ENCODE measurements at regions not wholly inside any gene's neighbourhood (a gene's known extent, or its start where the extent isn't known, plus 50 kb on each side); places are given as distances from the start of the nearest gene placed in this dataset.
A peak's percentile ranks its signal among the peaks of the same experiment; 100 is the strongest.

DNA sequence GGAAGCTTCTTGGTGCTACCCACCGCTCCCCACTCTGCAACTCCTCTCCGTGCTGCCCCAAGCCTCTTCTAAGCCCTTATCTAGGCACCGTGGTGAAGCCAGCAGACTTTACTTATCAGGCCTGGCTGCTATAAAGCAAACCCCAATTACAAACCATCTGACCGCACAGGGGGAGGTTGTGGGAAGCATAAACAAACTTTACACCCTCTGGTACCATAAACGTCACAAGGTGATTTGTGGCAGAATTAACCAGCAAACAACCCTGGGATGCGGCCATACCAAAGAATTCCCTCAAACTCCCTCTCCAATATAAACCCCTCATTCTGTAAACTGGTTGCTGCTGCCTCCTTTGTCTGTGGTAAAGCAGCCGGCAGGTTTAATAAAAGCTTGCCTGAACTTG is 55.2 kb downstream of the MAGEC2 start:
- TF ChIP-seq, protein P1, sequence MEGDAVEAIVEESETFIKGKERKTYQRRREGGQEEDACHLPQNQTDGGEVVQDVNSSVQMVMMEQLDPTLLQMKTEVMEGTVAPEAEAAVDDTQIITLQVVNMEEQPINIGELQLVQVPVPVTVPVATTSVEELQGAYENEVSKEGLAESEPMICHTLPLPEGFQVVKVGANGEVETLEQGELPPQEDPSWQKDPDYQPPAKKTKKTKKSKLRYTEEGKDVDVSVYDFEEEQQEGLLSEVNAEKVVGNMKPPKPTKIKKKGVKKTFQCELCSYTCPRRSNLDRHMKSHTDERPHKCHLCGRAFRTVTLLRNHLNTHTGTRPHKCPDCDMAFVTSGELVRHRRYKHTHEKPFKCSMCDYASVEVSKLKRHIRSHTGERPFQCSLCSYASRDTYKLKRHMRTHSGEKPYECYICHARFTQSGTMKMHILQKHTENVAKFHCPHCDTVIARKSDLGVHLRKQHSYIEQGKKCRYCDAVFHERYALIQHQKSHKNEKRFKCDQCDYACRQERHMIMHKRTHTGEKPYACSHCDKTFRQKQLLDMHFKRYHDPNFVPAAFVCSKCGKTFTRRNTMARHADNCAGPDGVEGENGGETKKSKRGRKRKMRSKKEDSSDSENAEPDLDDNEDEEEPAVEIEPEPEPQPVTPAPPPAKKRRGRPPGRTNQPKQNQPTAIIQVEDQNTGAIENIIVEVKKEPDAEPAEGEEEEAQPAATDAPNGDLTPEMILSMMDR (IDR thresholded peaks at IDR 0.05; ENCODE audit: low read depth, low read length, missing control alignments), result no peak
- no peak overlapping the region for H3K4me3 ChIP-seq (replicated peaks; ENCODE audit: low read depth, low read length)
- DNase-seq (ENCODE audit: extremely low read depth, low read depth), result no peak

DNA sequence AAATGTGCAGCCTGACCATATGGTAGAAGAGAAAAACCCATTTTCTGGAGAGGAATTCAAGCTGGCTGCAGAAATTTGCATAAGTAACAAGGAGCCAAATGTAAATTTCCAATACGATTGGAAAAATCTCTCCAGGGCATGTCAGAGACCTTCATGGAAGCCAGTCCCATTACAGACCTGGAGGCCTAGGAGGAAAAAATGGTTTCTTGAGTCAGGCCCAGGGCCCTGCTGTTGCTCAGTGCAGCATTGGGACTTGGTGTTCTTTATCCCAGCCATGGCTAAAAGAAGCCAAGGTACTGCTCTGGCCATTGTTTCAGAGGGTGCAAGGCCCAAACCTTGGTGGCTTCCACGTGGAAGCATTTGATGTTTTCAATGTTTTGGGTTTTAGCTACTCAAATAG is 70.6 kb downstream of the MAGEC2 start:
- TF ChIP-seq, protein P1 (IDR thresholded peaks at IDR 0.05; ENCODE audit: low read depth, low read length, missing control alignments), result no peak
- H3K4me3 ChIP-seq (replicated peaks; ENCODE audit: low read depth, low read length), result no peak overlapping the region
- no peak for DNase-seq (ENCODE audit: extremely low read depth, low read depth)

DNA sequence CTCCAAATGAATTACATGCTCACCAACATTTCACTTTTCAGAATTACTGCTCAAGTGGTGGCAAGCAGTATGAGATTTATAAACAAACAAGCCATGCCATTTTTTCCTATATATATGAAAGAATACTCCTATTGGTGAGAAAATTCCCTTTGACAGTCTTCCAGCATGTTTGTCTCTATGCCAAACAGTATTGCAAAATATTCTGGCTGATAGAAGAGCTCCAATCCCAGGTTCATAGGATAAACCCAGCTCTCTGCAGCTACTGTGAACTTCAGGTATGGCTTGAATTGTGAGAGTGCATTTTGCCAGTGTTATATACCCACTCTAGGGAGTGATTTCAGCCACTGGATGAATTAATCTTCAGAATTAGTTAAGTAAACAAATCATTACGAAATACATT is 108.8 kb downstream of the MAGEC2 start:
- DNase-seq (ENCODE audit: extremely low read depth, low read depth), result no peak
- H3K4me3 ChIP-seq (replicated peaks; ENCODE audit: low read depth, low read length), result no peak overlapping the region
- TF ChIP-seq, protein P1 (IDR thresholded peaks at IDR 0.05; ENCODE audit: low read depth, low read length, missing control alignments), result no peak

DNA sequence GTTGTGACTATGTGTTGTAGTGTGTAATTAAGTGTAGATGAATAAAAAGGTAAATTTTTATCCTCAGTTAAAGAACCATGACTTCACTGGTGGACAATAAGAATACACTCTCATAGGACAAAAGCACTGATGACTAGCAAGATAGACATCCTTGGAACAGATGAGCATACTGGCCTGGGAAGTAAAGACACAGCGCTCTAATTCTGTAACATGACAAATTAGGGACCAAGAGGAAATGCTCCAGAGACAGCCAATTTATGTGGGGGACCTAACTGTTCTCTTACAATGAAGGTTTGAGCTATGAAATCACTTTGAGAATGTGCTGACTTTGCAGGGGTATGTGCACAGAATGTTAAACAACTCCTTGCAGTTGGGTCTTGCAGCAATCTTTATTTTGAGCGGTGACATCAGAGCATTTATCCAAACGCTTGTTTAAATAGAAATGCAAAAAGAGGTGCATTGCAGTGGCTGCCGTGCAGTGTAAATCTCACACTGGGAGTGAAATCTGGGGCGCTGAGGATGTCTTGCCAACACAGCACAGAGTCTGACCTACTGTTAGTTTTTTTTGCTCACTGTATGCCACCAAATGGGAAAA is 109.3 kb downstream of the MAGEC2 start:
- no peak for DNase-seq (ENCODE audit: extremely low read depth, low read depth)
- no peak overlapping the region for H3K4me3 ChIP-seq (replicated peaks; ENCODE audit: low read depth, low read length)
- TF ChIP-seq, protein P1 (IDR thresholded peaks at IDR 0.05; ENCODE audit: low read depth, low read length, missing control alignments), result no peak

DNA sequence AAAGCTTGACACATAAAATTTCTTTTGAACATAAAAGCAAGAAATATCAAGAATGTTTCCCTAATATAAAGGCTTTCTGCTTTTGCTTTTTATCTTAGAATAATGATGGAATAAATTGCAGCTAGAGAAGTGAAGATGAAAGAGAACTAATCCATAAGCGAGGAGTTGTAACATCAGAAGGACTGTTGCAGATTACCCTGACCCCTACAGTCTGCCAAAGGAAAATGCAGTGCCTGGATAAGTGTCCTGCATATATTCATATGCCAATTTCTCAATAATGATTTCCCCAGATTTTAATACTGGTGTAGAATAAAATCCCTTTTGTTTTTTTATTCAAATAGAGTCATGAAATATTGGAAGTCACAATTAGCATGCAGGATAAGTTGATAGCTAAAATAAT is 115.9 kb downstream of the MAGEC2 start:
- peak; percentile 3 for DNase-seq (ENCODE audit: extremely low read depth, low read depth)
- TF ChIP-seq, protein P1 (IDR thresholded peaks at IDR 0.05; ENCODE audit: low read depth, low read length, missing control alignments), result peak; percentile 27
- no peak overlapping the region for H3K4me3 ChIP-seq (replicated peaks; ENCODE audit: low read depth, low read length)

DNA sequence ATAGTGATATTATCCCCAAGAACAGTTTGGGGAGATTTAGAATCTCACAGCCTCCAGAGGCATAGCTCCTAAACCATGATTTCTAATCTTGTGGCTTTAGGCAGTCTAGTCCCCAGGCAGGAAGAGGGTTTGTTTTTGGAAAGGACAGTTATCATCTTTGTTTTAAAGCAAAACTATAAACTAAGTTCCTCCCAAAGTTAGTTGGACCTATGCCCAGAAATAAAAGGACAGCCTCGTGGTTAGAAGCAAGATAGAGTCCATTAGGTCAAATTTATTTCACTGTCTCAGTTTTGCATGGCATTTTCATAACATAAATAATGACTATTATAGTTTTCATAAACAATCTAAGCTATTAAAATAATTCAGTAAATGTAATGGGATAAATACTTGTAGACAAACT is 120.5 kb downstream of the MAGEC2 start:
- TF ChIP-seq, protein P1 (IDR thresholded peaks at IDR 0.05; ENCODE audit: low read depth, low read length, missing control alignments), result no peak
- H3K4me3 ChIP-seq (replicated peaks; ENCODE audit: low read depth, low read length), result no peak overlapping the region
- DNase-seq (ENCODE audit: extremely low read depth, low read depth), result no peak

DNA sequence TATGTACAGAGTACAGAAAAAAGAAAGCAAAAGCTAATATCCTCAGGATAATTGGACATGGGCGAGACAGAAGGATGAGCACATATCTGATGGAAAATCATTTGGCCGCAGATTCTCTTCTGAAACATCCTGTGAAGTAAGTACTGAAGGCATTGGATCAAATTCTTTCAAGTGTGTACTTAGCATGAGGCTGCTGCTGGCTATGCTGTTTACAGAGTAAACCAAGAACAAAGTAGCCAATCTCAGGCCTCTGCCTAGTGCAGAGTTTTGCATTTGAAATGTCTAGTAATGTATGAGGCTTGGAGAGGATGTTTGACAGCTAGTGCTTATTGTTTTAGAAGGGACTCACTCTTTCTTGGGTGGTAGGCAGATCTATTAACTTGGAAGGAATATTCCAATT is 128.5 kb downstream of the MAGEC2 start:
- no peak overlapping the region for H3K4me3 ChIP-seq (replicated peaks; ENCODE audit: low read depth, low read length)
- no peak for DNase-seq (ENCODE audit: extremely low read depth, low read depth)
- TF ChIP-seq, protein P1 (IDR thresholded peaks at IDR 0.05; ENCODE audit: low read depth, low read length, missing control alignments), result no peak

Data from HFF-Myc (cell line).